ENCODE measurements at regions not wholly inside any gene's neighbourhood (a gene's known extent, or its start where the extent isn't known, plus 50 kb on each side); places are given as distances from the start of the nearest gene placed in this dataset.

DNA sequence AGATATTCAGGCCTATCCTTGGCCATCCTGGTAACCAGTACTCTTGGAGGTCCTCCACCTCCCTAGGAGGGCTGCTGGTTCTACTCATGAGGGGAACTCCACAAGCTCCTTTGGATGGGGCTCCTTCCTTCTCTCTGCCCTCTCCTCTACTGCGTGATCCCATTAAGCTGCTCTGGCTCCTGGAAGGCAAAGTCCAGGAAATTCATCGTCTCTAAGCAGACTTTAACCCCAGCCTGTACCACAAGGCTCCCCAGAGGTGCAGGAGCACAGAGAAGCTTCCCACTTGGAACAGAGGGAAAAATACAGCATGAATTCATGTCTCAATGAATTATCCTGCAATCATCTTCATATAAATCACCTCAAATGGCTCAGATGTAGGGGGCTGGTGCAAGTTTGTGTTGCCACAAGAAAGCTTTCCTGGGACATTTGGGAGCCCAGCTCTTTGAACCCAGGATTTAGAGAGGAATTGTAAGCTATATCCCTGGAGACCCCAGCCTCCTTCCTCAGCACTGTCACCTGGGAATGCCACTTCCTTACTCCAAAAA, 355.4 kb downstream of the CDC5L start:
- TF ChIP-seq, protein P1, sequence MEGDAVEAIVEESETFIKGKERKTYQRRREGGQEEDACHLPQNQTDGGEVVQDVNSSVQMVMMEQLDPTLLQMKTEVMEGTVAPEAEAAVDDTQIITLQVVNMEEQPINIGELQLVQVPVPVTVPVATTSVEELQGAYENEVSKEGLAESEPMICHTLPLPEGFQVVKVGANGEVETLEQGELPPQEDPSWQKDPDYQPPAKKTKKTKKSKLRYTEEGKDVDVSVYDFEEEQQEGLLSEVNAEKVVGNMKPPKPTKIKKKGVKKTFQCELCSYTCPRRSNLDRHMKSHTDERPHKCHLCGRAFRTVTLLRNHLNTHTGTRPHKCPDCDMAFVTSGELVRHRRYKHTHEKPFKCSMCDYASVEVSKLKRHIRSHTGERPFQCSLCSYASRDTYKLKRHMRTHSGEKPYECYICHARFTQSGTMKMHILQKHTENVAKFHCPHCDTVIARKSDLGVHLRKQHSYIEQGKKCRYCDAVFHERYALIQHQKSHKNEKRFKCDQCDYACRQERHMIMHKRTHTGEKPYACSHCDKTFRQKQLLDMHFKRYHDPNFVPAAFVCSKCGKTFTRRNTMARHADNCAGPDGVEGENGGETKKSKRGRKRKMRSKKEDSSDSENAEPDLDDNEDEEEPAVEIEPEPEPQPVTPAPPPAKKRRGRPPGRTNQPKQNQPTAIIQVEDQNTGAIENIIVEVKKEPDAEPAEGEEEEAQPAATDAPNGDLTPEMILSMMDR (IDR thresholded peaks at IDR 0.05) = no peak
- TF ChIP-seq POLR2A (IDR thresholded peaks at IDR 0.05) = no peak
